GM13976 (cell line): ENCODE measurements at regions not wholly inside any gene's neighbourhood (a gene's known extent, or its start where the extent isn't known, plus 50 kb on each side); places are given as distances from the start of the nearest gene placed in this dataset.

ENCODE experiments used
- DNase-seq: peaks from one replicate; pipeline ENCODE4 v3.0.0; 2012; ENCODE audit warnings: low spot score
- in situ Hi-C: fragments of 300-500 bp; cut with MboI; formaldehyde crosslinking; loops from one replicate; pipeline ENCODE4 v1.12.0; 2022; ENCODE audit warnings: low sequenced_read_pairs, mixed read lengths, inconsistent platforms; ENCODE audit not compliant: unreplicated experiment
- TF ChIP-seq, protein P1 (sequence below): IDR thresholded peaks from 2 replicates; pipeline ENCODE4 v1.5.1; 2012; ENCODE audit warnings: borderline replicate concordance, mild to moderate bottlenecking; ENCODE audit not compliant: insufficient read depth; ENCODE audit errors: extremely low read depth, missing control alignments, control extremely low read depth

DNA sequence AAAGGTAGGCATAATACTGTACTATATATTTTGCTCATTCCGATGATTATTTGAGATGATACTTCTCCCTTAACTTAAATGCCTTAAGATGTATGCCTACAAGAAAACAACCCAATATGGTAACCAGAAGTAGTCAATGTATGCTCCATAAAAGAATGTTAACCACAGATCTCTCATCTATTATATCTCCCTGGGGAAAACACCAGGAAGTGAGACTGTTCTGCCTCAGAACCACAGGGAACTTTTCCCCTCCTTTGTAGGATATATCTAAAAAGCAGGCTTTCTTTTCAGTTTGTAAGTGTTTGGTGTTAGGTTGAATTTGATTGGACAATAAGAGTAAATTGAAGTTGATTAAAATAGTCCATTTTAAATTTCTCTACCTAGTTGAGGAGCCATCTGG is 1160.5 kb upstream of the NXPH2 start:
- in situ Hi-C loops: no loop called here
- DNase-seq: no peak
- TF ChIP-seq, protein P1, sequence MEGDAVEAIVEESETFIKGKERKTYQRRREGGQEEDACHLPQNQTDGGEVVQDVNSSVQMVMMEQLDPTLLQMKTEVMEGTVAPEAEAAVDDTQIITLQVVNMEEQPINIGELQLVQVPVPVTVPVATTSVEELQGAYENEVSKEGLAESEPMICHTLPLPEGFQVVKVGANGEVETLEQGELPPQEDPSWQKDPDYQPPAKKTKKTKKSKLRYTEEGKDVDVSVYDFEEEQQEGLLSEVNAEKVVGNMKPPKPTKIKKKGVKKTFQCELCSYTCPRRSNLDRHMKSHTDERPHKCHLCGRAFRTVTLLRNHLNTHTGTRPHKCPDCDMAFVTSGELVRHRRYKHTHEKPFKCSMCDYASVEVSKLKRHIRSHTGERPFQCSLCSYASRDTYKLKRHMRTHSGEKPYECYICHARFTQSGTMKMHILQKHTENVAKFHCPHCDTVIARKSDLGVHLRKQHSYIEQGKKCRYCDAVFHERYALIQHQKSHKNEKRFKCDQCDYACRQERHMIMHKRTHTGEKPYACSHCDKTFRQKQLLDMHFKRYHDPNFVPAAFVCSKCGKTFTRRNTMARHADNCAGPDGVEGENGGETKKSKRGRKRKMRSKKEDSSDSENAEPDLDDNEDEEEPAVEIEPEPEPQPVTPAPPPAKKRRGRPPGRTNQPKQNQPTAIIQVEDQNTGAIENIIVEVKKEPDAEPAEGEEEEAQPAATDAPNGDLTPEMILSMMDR: no peak

DNA sequence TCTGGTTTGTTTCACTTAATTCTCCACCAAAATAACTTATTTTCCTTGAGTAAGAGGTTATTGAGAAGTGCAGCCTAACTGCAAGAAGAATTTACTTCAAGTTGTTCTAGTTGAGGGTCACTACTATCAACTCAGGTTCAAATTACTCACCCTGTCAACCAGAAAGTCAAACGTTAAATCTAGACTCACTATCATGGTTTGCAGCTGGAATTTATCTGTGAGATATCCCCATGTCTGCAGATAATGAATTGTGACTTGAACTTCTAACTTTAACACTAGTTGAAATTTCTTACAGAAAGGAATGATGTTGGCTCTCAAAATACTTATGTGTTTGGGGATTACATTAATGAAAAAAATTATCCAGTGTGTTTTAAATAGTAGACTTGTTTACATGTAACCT is 1145.7 kb upstream of the NXPH2 start:
- no peak for DNase-seq
- TF ChIP-seq, protein P1: no peak
- in situ Hi-C loops: no loop called here

DNA sequence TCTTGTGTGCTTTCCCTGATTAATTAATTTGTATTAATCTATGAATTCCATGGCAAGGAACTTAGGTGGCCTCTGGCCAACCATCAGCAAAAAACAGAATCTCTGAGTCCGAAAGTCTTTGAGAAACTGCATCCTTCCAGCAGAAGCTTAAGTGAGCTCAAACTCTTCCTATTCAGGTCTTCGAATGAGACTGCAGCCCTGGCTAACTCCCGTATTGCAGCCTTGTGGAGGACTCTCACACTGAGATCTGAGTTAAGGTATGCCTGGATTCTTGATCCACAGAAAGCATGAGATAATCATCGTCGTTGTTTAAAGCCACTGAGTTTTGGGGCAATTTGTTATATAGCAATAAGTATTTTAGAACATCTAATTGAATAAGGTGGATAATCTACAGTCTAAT is 1143.9 kb upstream of the NXPH2 start:
- TF ChIP-seq, protein P1: no peak
- in situ Hi-C loops: no loop called here
- DNase-seq: no peak

DNA sequence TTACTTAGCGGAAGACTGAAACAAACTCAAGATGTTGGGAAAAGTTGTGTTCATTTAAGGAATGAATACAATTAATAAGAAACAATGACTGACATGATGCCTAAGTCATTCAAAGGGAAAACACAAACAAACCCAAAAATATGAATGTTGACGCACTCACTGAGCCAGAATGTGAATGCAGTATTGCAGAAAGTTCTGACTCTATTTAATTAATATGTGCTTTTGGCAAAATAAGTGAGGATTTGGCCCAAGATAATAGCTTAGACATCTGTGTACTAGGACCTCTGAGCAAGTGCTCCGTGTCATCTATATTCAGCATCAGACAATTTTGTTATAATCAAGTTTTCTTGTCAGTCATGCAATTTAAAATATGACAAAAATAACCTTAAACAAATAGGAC is 1138.8 kb upstream of the NXPH2 start:
- DNase-seq: no peak
- TF ChIP-seq, protein P1: no peak
- in situ Hi-C loops: no loop called here

DNA sequence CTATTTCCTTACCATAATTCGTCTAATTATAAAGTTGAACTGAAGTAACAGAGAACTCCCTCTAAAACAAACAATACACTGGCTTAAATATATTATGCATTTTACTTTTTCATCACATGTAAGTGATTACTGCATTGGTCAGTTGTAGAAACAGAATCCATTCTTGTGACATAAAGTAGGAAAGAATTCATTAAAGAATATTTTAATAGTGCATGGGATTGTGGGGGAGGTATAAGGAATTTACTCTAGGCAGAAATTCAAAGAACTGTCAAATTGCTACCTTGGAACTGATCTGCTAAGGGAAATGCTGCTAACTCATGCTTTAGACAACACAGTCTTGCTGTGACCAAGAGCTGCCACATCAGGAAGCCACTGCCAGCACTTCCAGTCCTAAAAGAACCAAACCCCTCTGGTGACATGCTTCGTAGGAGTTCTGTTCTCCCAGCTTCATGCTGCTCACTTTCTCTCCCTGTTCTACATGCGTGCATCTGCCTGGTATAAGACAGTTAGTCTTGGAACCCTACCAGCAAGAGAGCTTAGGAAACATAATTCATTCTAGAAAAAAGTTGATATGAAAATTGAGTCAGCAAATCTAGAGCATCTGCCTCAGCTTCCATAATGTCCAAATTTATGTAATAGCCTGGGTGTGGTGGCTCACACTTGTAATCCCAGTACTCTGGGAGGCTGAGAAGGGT is 1137.6 kb upstream of the NXPH2 start:
- TF ChIP-seq, protein P1: no peak
- no peak for DNase-seq
- in situ Hi-C loops: no loop called here

DNA sequence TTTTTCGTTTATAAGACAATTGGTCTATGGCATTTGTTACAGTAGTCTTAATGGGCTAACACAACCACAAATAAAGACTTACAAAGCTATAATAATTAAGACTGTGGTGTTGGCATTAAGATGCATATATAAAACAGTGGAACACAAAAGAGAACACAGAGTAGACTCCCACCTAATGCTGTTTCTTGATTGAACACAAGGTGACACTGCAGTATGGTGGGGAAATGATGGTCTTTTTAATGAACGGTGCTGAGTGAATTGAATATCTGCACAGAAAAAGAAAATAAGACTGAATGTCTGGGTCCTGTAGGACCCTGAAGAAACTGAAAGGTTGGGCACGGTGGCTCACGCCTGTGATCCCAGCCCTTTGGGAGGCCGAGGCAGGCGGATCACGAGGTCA is 1136.6 kb upstream of the NXPH2 start:
- no peak for DNase-seq
- in situ Hi-C loops: no loop called here
- TF ChIP-seq, protein P1: no peak
